Endothelial cell (in vitro differentiated cells): ENCODE measurements at regions not wholly inside any gene's neighbourhood (a gene's known extent, or its start where the extent isn't known, plus 50 kb on each side); places are given as distances from the start of the nearest gene placed in this dataset.

Experiments
- DNase-seq: peaks from one replicate; pipeline ENCODE4 v3.0.0; 2021; ENCODE audit warnings: low spot score
- H3K27ac Mint-ChIP-seq: one replicate; pipeline ENCODE4 v1.8.0; 2021; ENCODE audit warnings: mixed read lengths, inconsistent platforms; ENCODE audit not compliant: unreplicated experiment
- H3K27me3 Mint-ChIP-seq: one replicate; pipeline ENCODE4 v1.8.0; 2021; ENCODE audit warnings: mild to moderate bottlenecking, moderate library complexity, mixed read lengths, inconsistent platforms; ENCODE audit not compliant: unreplicated experiment
- H3K36me3 Mint-ChIP-seq: one replicate; pipeline ENCODE4 v1.8.0; 2021; ENCODE audit warnings: mild to moderate bottlenecking, low read depth, mixed read lengths, inconsistent platforms; ENCODE audit not compliant: unreplicated experiment
- H3K4me1 Mint-ChIP-seq: one replicate; pipeline ENCODE4 v1.8.0; 2021; ENCODE audit warnings: mild to moderate bottlenecking, mixed read lengths, inconsistent platforms; ENCODE audit not compliant: unreplicated experiment
- H3K4me3 Mint-ChIP-seq: one replicate; pipeline ENCODE4 v1.8.0; 2021; ENCODE audit warnings: mild to moderate bottlenecking, mixed read lengths, inconsistent platforms; ENCODE audit not compliant: unreplicated experiment
- H3K9me3 Mint-ChIP-seq: one replicate; pipeline ENCODE4 v1.8.0; 2021; ENCODE audit warnings: mixed read lengths, inconsistent platforms; ENCODE audit not compliant: unreplicated experiment
- TF ChIP-seq, protein P1 (sequence below): fragments of 200-600 bp; sonication (generic); IDR thresholded peaks from one replicate; pipeline ENCODE4 v1.5.0; 2021; ENCODE audit warnings: antibody characterized with exemption; ENCODE audit not compliant: unreplicated experiment

DNA sequence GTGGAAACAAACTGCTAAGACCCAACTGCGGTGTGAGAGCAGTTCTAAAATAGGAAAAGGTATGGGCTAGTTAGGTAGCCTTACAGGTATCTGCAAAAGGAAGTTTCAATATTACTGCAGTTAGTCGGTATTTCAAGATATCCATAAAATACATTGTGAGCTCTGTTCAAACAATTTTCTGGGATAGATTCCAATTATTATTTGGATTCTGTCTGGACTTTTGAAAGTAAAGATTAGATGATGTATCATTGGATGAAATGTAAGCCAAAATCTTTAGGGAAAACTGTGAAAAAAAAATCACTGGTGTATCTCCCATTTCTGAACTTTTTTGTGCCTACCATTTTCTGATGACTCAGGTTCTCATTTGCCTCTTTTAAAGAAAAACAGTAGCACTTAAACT, 621.6 kb downstream of the CCER1 start:
- Mint-ChIP-seq H3K9me3 (no peaks in the 10 kb centered on the region), H3K4me1 (peaks cover 3% of the 10 kb centered on the region), H3K36me3 (no peaks in the 10 kb centered on the region), H3K27me3 (no peaks in the 10 kb centered on the region), H3K27ac (no peak overlapping the region), H3K4me3 (no peak overlapping the region)
- no peak for DNase-seq
- TF ChIP-seq, protein P1, sequence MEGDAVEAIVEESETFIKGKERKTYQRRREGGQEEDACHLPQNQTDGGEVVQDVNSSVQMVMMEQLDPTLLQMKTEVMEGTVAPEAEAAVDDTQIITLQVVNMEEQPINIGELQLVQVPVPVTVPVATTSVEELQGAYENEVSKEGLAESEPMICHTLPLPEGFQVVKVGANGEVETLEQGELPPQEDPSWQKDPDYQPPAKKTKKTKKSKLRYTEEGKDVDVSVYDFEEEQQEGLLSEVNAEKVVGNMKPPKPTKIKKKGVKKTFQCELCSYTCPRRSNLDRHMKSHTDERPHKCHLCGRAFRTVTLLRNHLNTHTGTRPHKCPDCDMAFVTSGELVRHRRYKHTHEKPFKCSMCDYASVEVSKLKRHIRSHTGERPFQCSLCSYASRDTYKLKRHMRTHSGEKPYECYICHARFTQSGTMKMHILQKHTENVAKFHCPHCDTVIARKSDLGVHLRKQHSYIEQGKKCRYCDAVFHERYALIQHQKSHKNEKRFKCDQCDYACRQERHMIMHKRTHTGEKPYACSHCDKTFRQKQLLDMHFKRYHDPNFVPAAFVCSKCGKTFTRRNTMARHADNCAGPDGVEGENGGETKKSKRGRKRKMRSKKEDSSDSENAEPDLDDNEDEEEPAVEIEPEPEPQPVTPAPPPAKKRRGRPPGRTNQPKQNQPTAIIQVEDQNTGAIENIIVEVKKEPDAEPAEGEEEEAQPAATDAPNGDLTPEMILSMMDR: no peak

DNA sequence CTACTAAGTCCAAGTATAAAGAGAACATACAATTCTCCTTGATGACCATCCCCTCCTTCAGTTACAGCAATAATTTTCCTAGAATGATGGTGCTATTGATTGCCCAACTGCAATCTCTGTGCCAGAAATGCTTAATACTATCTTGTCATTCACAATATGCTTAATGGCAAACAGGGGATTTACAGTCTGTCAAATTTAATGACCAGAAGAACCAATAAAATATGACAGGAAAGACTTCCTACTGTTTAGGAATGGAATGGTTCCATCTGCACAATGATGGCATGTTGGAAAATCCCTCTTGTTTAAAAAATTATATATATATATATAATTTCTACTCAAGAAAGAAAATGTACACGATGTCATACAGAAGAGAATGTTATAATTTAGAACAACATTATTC, 623.2 kb downstream of the CCER1 start:
- TF ChIP-seq, protein P1: no peak
- no peak for DNase-seq
- H3K27ac Mint-ChIP-seq: no peak overlapping the region
- peaks cover 1% of the 10 kb centered on the region for H3K4me1 Mint-ChIP-seq
- H3K9me3 Mint-ChIP-seq: no peaks in the 10 kb centered on the region
- no peaks in the 10 kb centered on the region for H3K27me3 Mint-ChIP-seq
- no peaks in the 10 kb centered on the region for H3K36me3 Mint-ChIP-seq
- H3K4me3 Mint-ChIP-seq: no peak overlapping the region

DNA sequence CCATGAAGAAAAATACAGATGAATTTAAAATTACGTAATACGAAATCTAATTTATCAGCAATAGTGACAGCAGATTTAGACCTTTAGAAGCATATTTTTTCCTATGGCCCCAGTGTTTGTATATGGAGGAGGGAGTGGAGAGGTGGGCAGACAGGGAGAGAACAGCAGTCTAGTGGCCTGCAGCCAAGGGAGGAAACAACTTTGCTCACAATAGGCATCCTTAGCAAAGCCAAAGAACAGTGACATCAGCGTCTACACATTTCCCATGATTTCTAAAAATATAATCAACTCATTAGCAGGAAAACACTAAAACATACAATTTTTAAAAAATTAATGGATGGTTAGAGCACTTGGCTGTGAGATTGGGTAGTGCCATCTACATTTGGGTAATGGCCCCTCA, 622.6 kb upstream of the ATP2B1 start:
- no peak overlapping the region for H3K27ac Mint-ChIP-seq
- H3K27me3 Mint-ChIP-seq: no peaks in the 10 kb centered on the region
- no peak for DNase-seq

DNA sequence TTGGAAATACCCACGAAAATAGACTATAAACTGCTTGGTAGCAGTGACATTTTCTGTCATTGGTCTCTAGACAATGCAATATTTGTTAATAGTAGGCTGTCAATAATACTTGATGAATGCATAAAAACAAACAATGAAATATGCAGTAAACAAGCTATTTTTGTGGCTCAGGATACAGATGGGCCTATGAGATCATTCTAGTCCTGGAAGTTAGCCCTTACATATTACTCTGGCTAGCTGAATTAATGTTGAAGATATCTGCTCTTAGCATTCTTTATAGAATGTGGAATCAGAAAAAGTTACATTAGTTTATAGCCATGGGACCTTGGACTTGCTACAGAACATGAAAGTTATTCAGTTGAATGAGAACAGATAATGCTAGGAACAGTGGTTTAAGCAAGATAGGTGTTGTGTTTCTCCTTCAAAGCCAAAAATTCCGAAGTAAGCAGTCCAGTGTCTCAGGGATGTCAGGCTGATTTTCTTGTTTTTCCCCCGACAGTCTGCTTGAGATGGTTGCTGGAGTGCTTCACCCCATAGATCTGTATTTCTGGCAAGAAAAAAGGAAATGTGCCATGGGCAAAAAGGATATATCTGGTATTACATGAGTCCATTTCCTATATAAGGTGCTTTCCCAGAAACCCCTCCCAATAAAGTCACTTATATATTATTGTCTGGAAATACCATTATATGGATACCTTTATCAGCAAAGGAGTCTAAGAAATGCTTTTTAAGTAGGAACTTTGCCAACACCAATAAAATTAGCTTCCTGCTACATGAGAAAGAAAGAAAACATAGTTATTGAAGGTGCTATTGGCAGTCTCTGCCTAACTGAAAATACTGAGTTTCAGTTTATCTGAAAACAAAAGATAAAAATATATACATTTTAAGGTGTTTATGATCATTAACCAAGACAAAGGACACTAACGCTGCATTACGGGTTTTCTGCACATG, 619.4 kb upstream of the ATP2B1 start:
- Mint-ChIP-seq H3K4me3 (no peak overlapping the region), H3K4me1 (no peaks in the 10 kb centered on the region), H3K36me3 (no peaks in the 10 kb centered on the region), H3K27me3 (no peaks in the 10 kb centered on the region), H3K27ac (no peak overlapping the region), H3K9me3 (no peaks in the 10 kb centered on the region)
- TF ChIP-seq, protein P1: no peak
- DNase-seq: no peak

More for the DNA sequence above, 622.6 kb upstream of the ATP2B1 start:
- no peak overlapping the region for H3K4me3 Mint-ChIP-seq
- TF ChIP-seq, protein P1: no peak
- no peaks in the 10 kb centered on the region for H3K9me3 Mint-ChIP-seq
- no peaks in the 10 kb centered on the region for H3K4me1 Mint-ChIP-seq
- no peaks in the 10 kb centered on the region for H3K36me3 Mint-ChIP-seq

DNA sequence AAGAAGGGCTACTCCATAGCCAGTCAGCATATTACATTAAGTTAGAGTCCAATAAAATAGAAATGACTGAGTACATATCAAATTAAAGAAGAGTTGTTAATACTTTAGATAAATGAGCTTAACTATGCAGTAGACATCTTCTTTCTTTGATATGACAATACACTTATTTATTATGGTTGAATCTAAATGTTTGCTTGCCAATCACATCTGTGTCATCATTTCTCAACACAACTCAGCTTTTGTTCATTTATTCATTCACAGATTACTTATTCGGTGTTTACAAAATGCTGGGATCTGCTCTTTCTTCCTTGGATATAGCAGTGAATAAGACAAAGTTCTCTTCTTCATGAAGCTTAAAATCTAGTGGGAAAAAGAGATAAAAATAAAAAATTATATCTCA, 614.6 kb upstream of the ATP2B1 start:
- Mint-ChIP-seq H3K4me3 (no peak overlapping the region), H3K36me3 (no peaks in the 10 kb centered on the region), H3K9me3 (no peaks in the 10 kb centered on the region), H3K27ac (no peak overlapping the region), H3K27me3 (no peaks in the 10 kb centered on the region), H3K4me1 (no peaks in the 10 kb centered on the region)
- DNase-seq: no peak
- TF ChIP-seq, protein P1: no peak
